Body of pancreas (tissue), 4 donors: ENCODE measurements at regions not wholly inside any gene's neighbourhood (a gene's known extent, or its start where the extent isn't known, plus 50 kb on each side); places are given as distances from the start of the nearest gene placed in this dataset.

Experiments used
- ATAC-seq: fragments of 150-250 bp; one replicate; pipeline ENCODE4 v1.9.1; 2016
- DNase-seq, 4 donors: peaks; one replicate each; pipeline ENCODE4 v3.0.0-alpha.2; 2019
- H3K27ac ChIP-seq, 4 donors: fragments of 200-600 bp; sonication (generic); 1 replicate in 3 of 4; 2 replicates in 1 of 4; pipeline versions ENCODE4 v1.5.1 to v1.6.1; 2016 to 2019; ENCODE audit warnings: mild to moderate bottlenecking in 1 of 4, mixed read lengths in 1 of 4, moderate library complexity in 1 of 4
- H3K27me3 ChIP-seq, 2 donors: fragments of 200-600 bp; sonication (generic); one replicate each; pipeline ENCODE4 v1.6.0; 2016; ENCODE audit warnings: mild to moderate bottlenecking in 1 of 2
- H3K36me3 ChIP-seq, 2 donors: fragments of 200-600 bp; sonication (generic); replicated peaks in 1 of 2; 2 replicates each; pipeline ENCODE4 v1.5.1; 2016; ENCODE audit warnings: low read depth in 2 of 2; ENCODE audit not compliant: insufficient read depth in 1 of 2
- H3K4me1 ChIP-seq: fragments of 200-600 bp; sonication (generic); one replicate; pipeline ENCODE4 v1.6.0; 2016
- H3K4me3 ChIP-seq, 2 donors: fragments of 200-600 bp; sonication (generic); 1 replicate in 1 of 2; 2 replicates in 1 of 2; pipeline ENCODE4 v1.5.1; 2016 to 2019
- H3K9me3 ChIP-seq, 3 donors: fragments of 200-600 bp; sonication (generic); 1 replicate in 2 of 3; 2 replicates in 1 of 3; pipeline ENCODE4 v1.5.1; 2016
- CTCF ChIP-seq, 7 experiments: fragments of 450-650 bp in 4 of 7; fragments of 200-600 bp in 3 of 7; sonication (generic) in 3 of 7; IDR thresholded peaks; one replicate each; pipeline ENCODE4 v1.5.1; 2016 to 2019; ENCODE audit warnings: antibody characterized with exemption in 7 of 7
- POLR2A ChIP-seq, 3 donors: fragments of 450-650 bp; IDR thresholded peaks; one replicate each; pipeline ENCODE4 v1.6.1; 2016; ENCODE audit warnings: antibody characterized with exemption in 3 of 3, mild to moderate bottlenecking in 2 of 3
- WGBS, 2 donors: methylation state at CpG; one replicate each; pipeline ENCODE4 v1.1.5; 2017; 5-methylcytosine and 5-hydroxymethylcytosine counted together
- intact Hi-C: fragments of 100-400 bp; cut with DNase I; formaldehyde crosslinking; loops from one replicate; pipeline ENCODE4 v1.15.1; 2023

GRCh38 chr21:19440792-19441655 lies 1037.4 kb upstream of the TMPRSS15 start:
- Histone ChIP-seq H3K9me3 (no peaks in the 10 kb centered on the region), H3K27me3 (no peaks in the 10 kb centered on the region), H3K4me3 (no peak overlapping the region), H3K27ac (peak overlapping the region in 1 of 4 donors; percentile 20), H3K4me1 (peaks cover 5% of the 10 kb centered on the region), H3K36me3 (no peaks in the 10 kb centered on the region)
- DNase-seq (peak in 2 of 4 donors; percentile 11 to 19), ATAC-seq (peak; percentile 64)
- intact Hi-C loops, result no loop called here
- WGBS, 2 donors, result 24 to 31% methylated on average over 10 of the region's 10 CpGs
- TF ChIP-seq CTCF (IDR thresholded peaks at IDR 0.05), result no peak
- TF ChIP-seq POLR2A (IDR thresholded peaks at IDR 0.05), result no peak

GRCh38 chr21:19458295-19458694 lies 1054.7 kb upstream of the TMPRSS15 start:
- TF ChIP-seq CTCF (IDR thresholded peaks at IDR 0.05) (no peak), POLR2A (IDR thresholded peaks at IDR 0.05) (no peak)
- ATAC-seq (peak; percentile 70), DNase-seq (no peak)
- H3K4me3 ChIP-seq, result no peak overlapping the region
- peaks cover 0 to 2% (median 0%) of the 10 kb centered on the region in 3 donors for H3K9me3 ChIP-seq
- H3K4me1 ChIP-seq, result no peaks in the 10 kb centered on the region
- intact Hi-C loops, result no loop called here
- WGBS, 2 donors, result 29 to 48% methylated on average over 1 of the region's 1 CpG
- no peaks in the 10 kb centered on the region for H3K27me3 ChIP-seq
- H3K27ac ChIP-seq, result peak overlapping the region in 1 of 4 donors; percentile 1
- H3K36me3 ChIP-seq, result no peaks in the 10 kb centered on the region

- H3K36me3 ChIP-seq, result no peaks in the 10 kb centered on the region
- no peak overlapping the region for H3K4me3 ChIP-seq
- H3K4me1 ChIP-seq, result no peaks in the 10 kb centered on the region
- 58 to 64% methylated on average over 8 of the region's 8 CpGs for WGBS, 2 donors
- H3K27me3 ChIP-seq, result no peaks in the 10 kb centered on the region
- no peak for DNase-seq
- H3K27ac ChIP-seq, result no peak overlapping the region
- peaks cover 0 to 2% (median 0%) of the 10 kb centered on the region in 3 donors for H3K9me3 ChIP-seq
- intact Hi-C loops, result no loop called here
- no peak for TF ChIP-seq POLR2A (IDR thresholded peaks at IDR 0.05)
- no peak for TF ChIP-seq CTCF (IDR thresholded peaks at IDR 0.05)
- ATAC-seq, result no peak
Measured at GRCh38 chr21:19461481-19462205, 1058.1 kb upstream of the TMPRSS15 start.

- no peaks in the 10 kb centered on the region for H3K27me3 ChIP-seq
- TF ChIP-seq POLR2A (IDR thresholded peaks at IDR 0.05) (no peak), CTCF (IDR thresholded peaks at IDR 0.05) (no peak)
- intact Hi-C loops, result no loop called here
- peaks cover 0 to 2% (median 0%) of the 10 kb centered on the region in 3 donors for H3K9me3 ChIP-seq
- no peak for DNase-seq
- ATAC-seq, result no peak
- H3K36me3 ChIP-seq, result no peaks in the 10 kb centered on the region
- no peak overlapping the region for H3K27ac ChIP-seq
- no peak overlapping the region for H3K4me3 ChIP-seq
- H3K4me1 ChIP-seq, result no peaks in the 10 kb centered on the region
- WGBS, 2 donors, result 94 to 95% methylated on average over 1 of the region's 1 CpG
Measured at GRCh38 chr21:19463966-19464365, 1060.4 kb upstream of the TMPRSS15 start.
